MM.1S (cell line): ENCODE measurements at regions not wholly inside any gene's neighbourhood (a gene's known extent, or its start where the extent isn't known, plus 50 kb on each side); places are given as distances from the start of the nearest gene placed in this dataset.

Source experiments
- DNase-seq: peaks from one replicate; pipeline ENCODE4 v3.0.0-alpha.2; 2015
- H2AFZ ChIP-seq: fragments of 300-600 bp; sonication (generic); 2 replicates; pipeline ENCODE4 v1.6.0; 2016; ENCODE audit warnings: antibody characterized with exemption, low read length
- H3F3A ChIP-seq: fragments of 300-600 bp; sonication (generic); 2 replicates; pipeline ENCODE4 v1.6.1; 2016; ENCODE audit warnings: mild to moderate bottlenecking, antibody characterized with exemption, low read length, moderate library complexity, mixed read lengths; ENCODE audit not compliant: insufficient read depth
- H3K27ac ChIP-seq: fragments of 300-600 bp; sonication (generic); 2 replicates; pipeline ENCODE4 v1.5.1; 2016; ENCODE audit warnings: mild to moderate bottlenecking, low read length
- H3K27me3 ChIP-seq: fragments of 300-600 bp; sonication (generic); replicated peaks from 2 replicates; pipeline ENCODE4 v1.6.0; 2016; ENCODE audit warnings: low read length; ENCODE audit not compliant: insufficient read depth
- H3K36me3 ChIP-seq: fragments of 300-600 bp; sonication (generic); replicated peaks from 2 replicates; pipeline ENCODE4 v1.6.1; 2016; ENCODE audit warnings: mild to moderate bottlenecking, low read length, mixed read lengths; ENCODE audit not compliant: insufficient read depth
- H3K4me1 ChIP-seq: fragments of 300-600 bp; sonication (generic); 2 replicates; pipeline ENCODE4 v1.6.1; 2016; ENCODE audit warnings: low read length, mixed read lengths
- H3K4me2 ChIP-seq: fragments of 300-600 bp; sonication (generic); 2 replicates; pipeline ENCODE4 v1.6.0; 2016; ENCODE audit warnings: low read depth, low read length
- H3K4me3 ChIP-seq: fragments of 300-600 bp; sonication (generic); 2 replicates; pipeline ENCODE4 v1.5.1; 2016; ENCODE audit warnings: low read length, mixed read lengths
- H3K79me2 ChIP-seq: fragments of 300-600 bp; sonication (generic); 2 replicates; pipeline ENCODE4 v1.6.1; 2016; ENCODE audit warnings: mixed run types, low read length, mixed read lengths
- H3K9ac ChIP-seq: fragments of 300-600 bp; sonication (generic); 2 replicates; pipeline ENCODE4 v1.6.1; 2016; ENCODE audit warnings: low read length, mixed read lengths
- H3K9me2 ChIP-seq: fragments of 300-600 bp; sonication (generic); replicated peaks from 2 replicates; pipeline ENCODE4 v1.6.1; 2016; ENCODE audit warnings: mild to moderate bottlenecking, low read length, mixed read lengths; ENCODE audit not compliant: insufficient read depth
- H3K9me3 ChIP-seq: fragments of 300-600 bp; sonication (generic); replicated peaks from 2 replicates; pipeline ENCODE4 v1.6.1; 2016; ENCODE audit warnings: mild to moderate bottlenecking, low read length, mixed read lengths; ENCODE audit not compliant: insufficient read depth
- H4K20me1 ChIP-seq: fragments of 300-600 bp; sonication (generic); 2 replicates; pipeline ENCODE4 v1.6.1; 2016; ENCODE audit warnings: mild to moderate bottlenecking, low read length, moderate library complexity, mixed read lengths; ENCODE audit not compliant: insufficient read depth
- EZH2 ChIP-seq: fragments of 300-600 bp; sonication (generic); optimal IDR thresholded peaks from 2 replicates; pipeline ENCODE3; 2017; ENCODE audit warnings: low read depth, mild to moderate bottlenecking, antibody characterized with exemption, low read length, mixed read lengths
- EZH2phosphoT487 ChIP-seq: fragments of 300-600 bp; sonication (generic); IDR thresholded peaks from 2 replicates; pipeline ENCODE4 v1.6.1; 2018; ENCODE audit warnings: antibody characterized with exemption, low read length
- TF ChIP-seq, protein P1 (sequence below): fragments of 300-600 bp; sonication (generic); IDR thresholded peaks from 2 replicates; pipeline ENCODE4 v1.5.1; 2016; ENCODE audit warnings: antibody characterized with exemption, low read length, mixed read lengths

DNA sequence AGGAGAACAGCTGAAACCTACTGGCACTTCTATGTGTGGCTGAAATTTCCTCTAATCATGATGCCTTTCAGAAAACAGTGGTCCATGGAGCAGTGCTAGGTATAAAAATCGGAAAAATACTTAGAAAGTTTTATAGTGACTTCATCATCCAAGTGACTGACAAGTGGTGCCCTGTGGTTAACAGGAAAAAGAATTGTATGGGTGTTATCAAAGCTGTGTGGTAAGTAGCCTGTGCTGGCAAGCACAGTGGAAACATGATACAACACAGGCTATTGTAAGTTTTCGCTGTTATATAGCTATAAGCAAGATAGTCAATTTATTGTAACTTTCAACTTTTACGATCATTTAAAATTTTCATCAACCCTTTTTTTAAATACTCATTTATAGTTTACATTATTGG is 1599.7 kb upstream of the ZEB2 start:
- Histone ChIP-seq H3K4me1 (no peaks in the 10 kb centered on the region), H3F3A (no peaks in the 10 kb centered on the region), H4K20me1 (no peaks in the 10 kb centered on the region), H3K4me3 (no peak overlapping the region), H3K27ac (no peak overlapping the region), H3K9me3 (no peaks in the 10 kb centered on the region), H3K4me2 (no peak overlapping the region), H2AFZ (no peak overlapping the region), H3K79me2 (no peaks in the 10 kb centered on the region), H3K36me3 (no peaks in the 10 kb centered on the region), H3K27me3 (no peaks in the 10 kb centered on the region), H3K9ac (no peak overlapping the region), H3K9me2 (no peaks in the 10 kb centered on the region)
- TF ChIP-seq EZH2 (no peak), EZH2phosphoT487 (no peak)
- TF ChIP-seq, protein P1, sequence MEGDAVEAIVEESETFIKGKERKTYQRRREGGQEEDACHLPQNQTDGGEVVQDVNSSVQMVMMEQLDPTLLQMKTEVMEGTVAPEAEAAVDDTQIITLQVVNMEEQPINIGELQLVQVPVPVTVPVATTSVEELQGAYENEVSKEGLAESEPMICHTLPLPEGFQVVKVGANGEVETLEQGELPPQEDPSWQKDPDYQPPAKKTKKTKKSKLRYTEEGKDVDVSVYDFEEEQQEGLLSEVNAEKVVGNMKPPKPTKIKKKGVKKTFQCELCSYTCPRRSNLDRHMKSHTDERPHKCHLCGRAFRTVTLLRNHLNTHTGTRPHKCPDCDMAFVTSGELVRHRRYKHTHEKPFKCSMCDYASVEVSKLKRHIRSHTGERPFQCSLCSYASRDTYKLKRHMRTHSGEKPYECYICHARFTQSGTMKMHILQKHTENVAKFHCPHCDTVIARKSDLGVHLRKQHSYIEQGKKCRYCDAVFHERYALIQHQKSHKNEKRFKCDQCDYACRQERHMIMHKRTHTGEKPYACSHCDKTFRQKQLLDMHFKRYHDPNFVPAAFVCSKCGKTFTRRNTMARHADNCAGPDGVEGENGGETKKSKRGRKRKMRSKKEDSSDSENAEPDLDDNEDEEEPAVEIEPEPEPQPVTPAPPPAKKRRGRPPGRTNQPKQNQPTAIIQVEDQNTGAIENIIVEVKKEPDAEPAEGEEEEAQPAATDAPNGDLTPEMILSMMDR = no peak
- no peak for DNase-seq

DNA sequence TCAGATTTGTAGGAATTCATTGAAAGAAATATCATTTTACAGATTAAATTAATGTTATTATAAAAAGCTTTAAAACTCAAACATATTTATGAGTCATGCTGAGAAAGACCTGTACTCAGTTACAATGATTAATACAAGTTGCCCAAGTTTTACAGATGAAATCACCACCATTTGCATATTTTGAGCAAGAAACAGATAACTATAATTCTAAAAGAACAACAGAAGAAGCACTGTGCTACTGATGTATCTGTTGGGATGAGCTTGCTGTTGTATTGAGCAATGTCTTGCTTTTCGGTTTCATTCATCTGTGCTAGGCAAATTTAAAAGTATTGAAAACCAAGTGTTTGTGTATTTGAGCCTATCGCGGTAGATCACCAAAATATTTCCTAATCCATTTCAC is 1589.1 kb upstream of the ZEB2 start:
- Histone ChIP-seq H3K27ac (no peak overlapping the region), H4K20me1 (no peaks in the 10 kb centered on the region), H3K9ac (no peak overlapping the region), H3K4me2 (no peak overlapping the region), H3F3A (no peaks in the 10 kb centered on the region), H3K9me3 (no peaks in the 10 kb centered on the region), H3K36me3 (no peaks in the 10 kb centered on the region), H3K27me3 (no peaks in the 10 kb centered on the region), H2AFZ (no peak overlapping the region), H3K4me1 (no peaks in the 10 kb centered on the region), H3K9me2 (no peaks in the 10 kb centered on the region), H3K4me3 (no peak overlapping the region), H3K79me2 (no peaks in the 10 kb centered on the region)
- no peak for DNase-seq
- no peak for TF ChIP-seq EZH2phosphoT487
- TF ChIP-seq EZH2 = no peak
- TF ChIP-seq, protein P1 = no peak

DNA sequence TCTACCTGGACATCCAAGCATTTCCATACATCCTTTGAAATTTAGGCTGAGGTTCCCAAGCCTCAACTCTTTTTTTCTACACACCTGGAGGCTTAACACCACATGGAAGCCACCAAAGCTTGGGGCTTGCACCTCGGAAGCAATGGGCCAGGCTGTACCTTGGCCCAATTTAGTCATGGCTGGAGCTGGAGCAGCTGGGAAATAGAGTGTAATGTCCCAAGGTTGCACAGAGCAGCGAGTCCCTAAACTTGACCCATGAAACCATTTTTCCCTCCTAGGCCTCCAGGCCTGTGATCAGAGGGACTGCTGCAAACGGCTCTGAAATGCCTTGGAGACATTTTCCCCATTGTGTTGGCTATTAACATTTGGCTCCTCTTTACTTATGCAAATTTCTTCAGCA is 1574.3 kb upstream of the ZEB2 start:
- DNase-seq = no peak
- no peak overlapping the region for H3K9ac ChIP-seq
- no peaks in the 10 kb centered on the region for H3K4me1 ChIP-seq
- no peak for TF ChIP-seq EZH2phosphoT487
- no peak for TF ChIP-seq EZH2
- TF ChIP-seq, protein P1 = no peak
- H3K9me3 ChIP-seq = no peaks in the 10 kb centered on the region
- H3K36me3 ChIP-seq = no peaks in the 10 kb centered on the region
- no peaks in the 10 kb centered on the region for H3F3A ChIP-seq
- no peak overlapping the region for H2AFZ ChIP-seq
- no peak overlapping the region for H3K27ac ChIP-seq
- no peaks in the 10 kb centered on the region for H3K79me2 ChIP-seq
- no peaks in the 10 kb centered on the region for H3K9me2 ChIP-seq
- no peak overlapping the region for H3K4me2 ChIP-seq
- H3K4me3 ChIP-seq = no peak overlapping the region
- H3K27me3 ChIP-seq = no peaks in the 10 kb centered on the region
- no peaks in the 10 kb centered on the region for H4K20me1 ChIP-seq
